ENCODE measurements at regions not wholly inside any gene's neighbourhood (a gene's known extent, or its start where the extent isn't known, plus 50 kb on each side); places are given as distances from the start of the nearest gene placed in this dataset.

DNA sequence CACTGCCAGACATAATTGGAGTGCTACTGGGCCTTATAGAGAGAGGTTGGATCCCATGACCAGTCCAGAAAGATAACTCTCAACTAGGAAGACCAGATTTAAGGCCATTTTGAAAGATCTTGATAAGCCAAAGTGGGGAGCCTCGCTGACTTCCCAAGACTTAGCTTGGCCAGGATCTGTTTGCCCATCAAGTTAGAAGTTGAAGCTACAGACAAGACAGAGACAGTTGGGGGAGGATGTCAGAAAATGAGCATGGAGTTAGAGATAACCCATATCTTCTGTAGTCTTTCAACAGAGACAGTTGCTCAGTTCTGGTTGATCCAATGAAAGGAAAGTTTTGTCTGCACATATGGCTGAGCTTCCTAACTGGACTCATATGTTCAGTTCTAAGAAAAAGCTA lies 267.4 kb downstream of the HS3ST3A1 start:
- TF ChIP-seq, protein P1, sequence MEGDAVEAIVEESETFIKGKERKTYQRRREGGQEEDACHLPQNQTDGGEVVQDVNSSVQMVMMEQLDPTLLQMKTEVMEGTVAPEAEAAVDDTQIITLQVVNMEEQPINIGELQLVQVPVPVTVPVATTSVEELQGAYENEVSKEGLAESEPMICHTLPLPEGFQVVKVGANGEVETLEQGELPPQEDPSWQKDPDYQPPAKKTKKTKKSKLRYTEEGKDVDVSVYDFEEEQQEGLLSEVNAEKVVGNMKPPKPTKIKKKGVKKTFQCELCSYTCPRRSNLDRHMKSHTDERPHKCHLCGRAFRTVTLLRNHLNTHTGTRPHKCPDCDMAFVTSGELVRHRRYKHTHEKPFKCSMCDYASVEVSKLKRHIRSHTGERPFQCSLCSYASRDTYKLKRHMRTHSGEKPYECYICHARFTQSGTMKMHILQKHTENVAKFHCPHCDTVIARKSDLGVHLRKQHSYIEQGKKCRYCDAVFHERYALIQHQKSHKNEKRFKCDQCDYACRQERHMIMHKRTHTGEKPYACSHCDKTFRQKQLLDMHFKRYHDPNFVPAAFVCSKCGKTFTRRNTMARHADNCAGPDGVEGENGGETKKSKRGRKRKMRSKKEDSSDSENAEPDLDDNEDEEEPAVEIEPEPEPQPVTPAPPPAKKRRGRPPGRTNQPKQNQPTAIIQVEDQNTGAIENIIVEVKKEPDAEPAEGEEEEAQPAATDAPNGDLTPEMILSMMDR (IDR thresholded peaks at IDR 0.05) = no peak
- TF ChIP-seq POLR2A (IDR thresholded peaks at IDR 0.05) = no peak
- no peak for TF ChIP-seq EP300 (IDR thresholded peaks at IDR 0.05)

All from tibial nerve (tissue), 4 donors.